Astrocyte (in vitro differentiated cells and primary cell): ENCODE measurements at regions not wholly inside any gene's neighbourhood (a gene's known extent, or its start where the extent isn't known, plus 50 kb on each side); places are given as distances from the start of the nearest gene placed in this dataset.

ENCODE experiments used
- EZH2 ChIP-seq: IDR thresholded peaks from 2 replicates; pipeline ENCODE4 v1.6.1; 2012; ENCODE audit warnings: mild to moderate bottlenecking, low read length, inconsistent platforms; ENCODE audit not compliant: insufficient read depth
- TF ChIP-seq, protein P1 (sequence below): IDR thresholded peaks from 2 replicates; pipeline ENCODE4 v1.5.1; 2011; ENCODE audit warnings: low read depth, mild to moderate bottlenecking, inconsistent platforms, low read length, moderate library complexity; ENCODE audit not compliant: insufficient read depth

DNA sequence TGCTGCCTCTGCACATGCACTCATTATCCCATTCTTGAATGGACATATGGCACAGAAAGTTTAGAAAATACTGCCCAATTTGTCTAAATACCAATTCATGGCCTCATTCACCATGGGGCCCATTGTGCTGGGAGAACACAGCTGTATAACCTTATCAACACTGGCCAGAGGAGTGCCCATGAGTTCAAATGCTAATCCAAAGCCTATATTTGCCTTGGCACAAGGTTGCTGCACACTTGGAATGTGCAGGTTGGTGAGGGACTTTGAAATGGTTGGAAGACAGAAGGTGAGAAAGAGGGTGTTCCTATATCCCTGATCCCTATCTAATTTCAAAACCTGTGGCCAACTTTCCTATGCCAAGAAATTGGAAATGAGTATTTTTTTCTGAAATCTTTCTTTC is 693.9 kb upstream of the ID2 start:
- TF ChIP-seq, protein P1, sequence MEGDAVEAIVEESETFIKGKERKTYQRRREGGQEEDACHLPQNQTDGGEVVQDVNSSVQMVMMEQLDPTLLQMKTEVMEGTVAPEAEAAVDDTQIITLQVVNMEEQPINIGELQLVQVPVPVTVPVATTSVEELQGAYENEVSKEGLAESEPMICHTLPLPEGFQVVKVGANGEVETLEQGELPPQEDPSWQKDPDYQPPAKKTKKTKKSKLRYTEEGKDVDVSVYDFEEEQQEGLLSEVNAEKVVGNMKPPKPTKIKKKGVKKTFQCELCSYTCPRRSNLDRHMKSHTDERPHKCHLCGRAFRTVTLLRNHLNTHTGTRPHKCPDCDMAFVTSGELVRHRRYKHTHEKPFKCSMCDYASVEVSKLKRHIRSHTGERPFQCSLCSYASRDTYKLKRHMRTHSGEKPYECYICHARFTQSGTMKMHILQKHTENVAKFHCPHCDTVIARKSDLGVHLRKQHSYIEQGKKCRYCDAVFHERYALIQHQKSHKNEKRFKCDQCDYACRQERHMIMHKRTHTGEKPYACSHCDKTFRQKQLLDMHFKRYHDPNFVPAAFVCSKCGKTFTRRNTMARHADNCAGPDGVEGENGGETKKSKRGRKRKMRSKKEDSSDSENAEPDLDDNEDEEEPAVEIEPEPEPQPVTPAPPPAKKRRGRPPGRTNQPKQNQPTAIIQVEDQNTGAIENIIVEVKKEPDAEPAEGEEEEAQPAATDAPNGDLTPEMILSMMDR = no peak
- TF ChIP-seq EZH2 = no peak
